ENCODE measurements at regions not wholly inside any gene's neighbourhood (a gene's known extent, or its start where the extent isn't known, plus 50 kb on each side); places are given as distances from the start of the nearest gene placed in this dataset.

DNA sequence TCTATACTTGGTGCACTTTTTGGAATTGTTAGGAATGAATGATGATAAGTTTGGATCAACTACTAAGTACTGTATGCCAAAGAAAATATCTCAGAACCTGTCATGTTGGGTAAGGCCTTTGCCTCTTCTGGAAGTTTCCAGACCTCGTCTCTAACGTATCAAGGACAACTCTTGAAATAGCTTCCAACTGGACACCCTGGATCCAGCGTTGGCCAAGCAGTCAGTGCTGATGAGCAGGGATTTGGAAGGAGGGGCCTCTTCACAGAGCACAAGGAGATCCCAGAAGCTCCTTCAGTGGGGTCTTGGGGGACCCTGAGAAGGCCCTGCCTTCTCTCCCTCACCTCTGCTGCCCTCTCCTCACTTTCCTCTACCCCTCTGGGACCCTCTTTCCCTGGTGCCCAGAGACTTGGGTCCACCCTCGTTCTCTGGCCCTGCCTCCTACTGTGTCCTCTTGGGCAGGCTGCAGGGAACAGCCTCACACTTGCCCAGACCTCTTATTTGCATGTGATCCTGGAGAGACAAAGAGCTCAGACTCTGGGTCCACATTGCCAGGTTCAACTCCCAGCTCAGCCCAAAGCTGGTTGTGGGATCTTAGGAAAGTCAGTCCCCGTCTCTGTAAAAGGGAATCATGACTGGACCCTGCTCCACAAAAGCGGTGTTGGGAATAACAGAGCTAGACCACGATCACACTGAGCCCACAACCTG, 145.8 kb downstream of the COL6A3 start:
- peaks cover 11 to 17% of the 10 kb centered on the region in 2 donors for H3K27me3 Mint-ChIP-seq
- POLR2A ChIA-PET (ENCODE audit: partially characterized antibody), result no interaction called here
- no peak for DNase-seq
- no peak overlapping the region for H3K4me3 Mint-ChIP-seq
- intact Hi-C loops (cut with micrococcal nuclease), result no loop called here
- H3K36me3 Mint-ChIP-seq, result no peaks in the 10 kb centered on the region
- no peaks in the 10 kb centered on the region for H3K4me1 ChIP-seq (ENCODE audit: insufficient read depth, low read length)
- no peaks in the 10 kb centered on the region for H3K9me3 ChIP-seq (ENCODE audit: control insufficient read depth in 1 of 2, low read length in 2 of 2)
- no peaks in the 10 kb centered on the region for H3K27me3 ChIP-seq (ENCODE audit: insufficient read depth, low read length)
- no peaks in the 10 kb centered on the region for H3K4me1 Mint-ChIP-seq
- no peaks in the 10 kb centered on the region for H3K36me3 ChIP-seq (ENCODE audit: insufficient read depth, low read length)
- no peaks in the 10 kb centered on the region for H3K9me3 Mint-ChIP-seq
- H3K27ac Mint-ChIP-seq, result no peak overlapping the region
- CTCF ChIA-PET (ENCODE audit: partially characterized antibody), result interaction anchor here (0.6 kb wide), 1 partner anchor 1021 kb away, joined by 3 read pairs; no protein-coding TSS in a partner anchor
- H3K27ac ChIP-seq (ENCODE audit: low read depth, low read length), result no peak overlapping the region
- no peak overlapping the region for H3K4me3 ChIP-seq (ENCODE audit: low read length in 2 of 2)

- Mint-ChIP-seq H3K4me3 (no peak overlapping the region), H3K27ac (no peak overlapping the region), H3K36me3 (no peaks in the 10 kb centered on the region), H3K4me1 (no peaks in the 10 kb centered on the region), H3K27me3 (peaks cover 11 to 17% of the 10 kb centered on the region in 2 donors), H3K9me3 (no peaks in the 10 kb centered on the region)
- no peak overlapping the region for H3K4me3 ChIP-seq (ENCODE audit: low read length in 2 of 2)
- CTCF ChIA-PET (ENCODE audit: partially characterized antibody), result no interaction called here
- H3K36me3 ChIP-seq (ENCODE audit: insufficient read depth, low read length), result no peaks in the 10 kb centered on the region
- no peak for DNase-seq
- no peaks in the 10 kb centered on the region for H3K4me1 ChIP-seq (ENCODE audit: insufficient read depth, low read length)
- H3K27me3 ChIP-seq (ENCODE audit: insufficient read depth, low read length), result no peaks in the 10 kb centered on the region
- intact Hi-C loops (cut with micrococcal nuclease), result no loop called here
- no peak overlapping the region for H3K27ac ChIP-seq (ENCODE audit: low read depth, low read length)
- POLR2A ChIA-PET (ENCODE audit: partially characterized antibody), result no interaction called here
- H3K9me3 ChIP-seq (ENCODE audit: control insufficient read depth in 1 of 2, low read length in 2 of 2), result no peaks in the 10 kb centered on the region
These were observed 144.7 kb downstream of the COL6A3 start for GRCh38 chr2:237269138-237269875.

- Mint-ChIP-seq H3K27ac (no peak overlapping the region), H3K9me3 (no peaks in the 10 kb centered on the region), H3K27me3 (peaks cover 11 to 17% of the 10 kb centered on the region in 2 donors), H3K4me1 (no peaks in the 10 kb centered on the region), H3K4me3 (no peak overlapping the region), H3K36me3 (no peaks in the 10 kb centered on the region)
- DNase-seq, result no peak
- ChIA-PET POLR2A (ENCODE audit: partially characterized antibody) (no interaction called here), CTCF (ENCODE audit: partially characterized antibody) (no interaction called here)
- Histone ChIP-seq H3K27me3 (ENCODE audit: insufficient read depth, low read length) (no peaks in the 10 kb centered on the region), H3K4me1 (ENCODE audit: insufficient read depth, low read length) (no peaks in the 10 kb centered on the region), H3K36me3 (ENCODE audit: insufficient read depth, low read length) (no peaks in the 10 kb centered on the region), H3K9me3 (ENCODE audit: control insufficient read depth in 1 of 2, low read length in 2 of 2) (no peaks in the 10 kb centered on the region), H3K27ac (ENCODE audit: low read depth, low read length) (no peak overlapping the region), H3K4me3 (ENCODE audit: low read length in 2 of 2) (no peak overlapping the region)
- intact Hi-C loops (cut with micrococcal nuclease), result no loop called here
These were observed 143.4 kb downstream of the COL6A3 start for GRCh38 chr2:237270520-237270919.

GRCh38 chr2:237271698-237272652, 142.0 kb downstream of the COL6A3 start:
- Histone ChIP-seq H3K36me3 (ENCODE audit: insufficient read depth, low read length) (no peaks in the 10 kb centered on the region), H3K9me3 (ENCODE audit: control insufficient read depth in 1 of 2, low read length in 2 of 2) (no peaks in the 10 kb centered on the region), H3K4me1 (ENCODE audit: insufficient read depth, low read length) (no peaks in the 10 kb centered on the region), H3K27me3 (ENCODE audit: insufficient read depth, low read length) (no peaks in the 10 kb centered on the region), H3K4me3 (ENCODE audit: low read length in 2 of 2) (no peak overlapping the region), H3K27ac (ENCODE audit: low read depth, low read length) (no peak overlapping the region)
- Mint-ChIP-seq H3K36me3 (no peaks in the 10 kb centered on the region), H3K4me3 (no peak overlapping the region), H3K4me1 (no peaks in the 10 kb centered on the region), H3K9me3 (no peaks in the 10 kb centered on the region), H3K27ac (no peak overlapping the region), H3K27me3 (peaks cover 11 to 21% of the 10 kb centered on the region in 2 donors)
- POLR2A ChIA-PET (ENCODE audit: partially characterized antibody), result no interaction called here
- DNase-seq, result no peak
- CTCF ChIA-PET (ENCODE audit: partially characterized antibody), result no interaction called here
- intact Hi-C loops (cut with micrococcal nuclease), result no loop called here
